ENCODE measurements at regions not wholly inside any gene's neighbourhood (a gene's known extent, or its start where the extent isn't known, plus 50 kb on each side); places are given as distances from the start of the nearest gene placed in this dataset.

DNA sequence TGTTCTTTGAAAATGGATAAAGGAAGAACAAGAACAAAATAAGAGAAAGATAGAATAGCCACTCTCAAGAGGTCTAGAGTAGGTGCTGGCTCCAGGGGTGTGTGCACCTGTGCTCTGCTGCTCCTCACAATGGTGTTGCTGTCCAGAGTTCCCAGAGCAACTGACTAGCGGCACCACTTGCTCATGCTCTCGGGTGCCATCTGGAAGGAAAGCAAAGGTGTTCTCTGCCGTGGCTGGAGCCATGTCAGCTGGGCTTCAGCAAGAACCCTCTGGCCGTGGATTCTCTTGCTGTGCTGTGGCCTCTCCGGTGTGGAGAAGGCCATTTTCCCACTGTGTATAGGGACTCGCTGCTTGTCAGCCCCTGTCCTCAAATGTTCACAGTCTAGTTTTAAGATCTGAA is 114.6 kb upstream of the TEX51 start:
- Histone ChIP-seq H3K27ac (ENCODE audit: low read depth in 1 of 2, low read length in 2 of 2) (no peak overlapping the region), H3K27me3 (ENCODE audit: control insufficient read depth in 2 of 2, insufficient read depth in 2 of 2, low read length in 2 of 2) (no peaks in the 10 kb centered on the region), H3K4me3 (replicated peaks in 1 of 3; ENCODE audit: low read depth in 2 of 3, low read length in 3 of 3) (no peak overlapping the region), H3K9me3 (replicated peaks in 1 of 2; ENCODE audit: control insufficient read depth in 1 of 2, insufficient read depth in 1 of 2, low read length in 2 of 2) (no peaks in the 10 kb centered on the region), H3K9ac (ENCODE audit: insufficient read depth, low read length, poor library complexity, severe bottlenecking) (no peak overlapping the region), H4K20me1 (ENCODE audit: insufficient read depth, low read length) (no peaks in the 10 kb centered on the region), H3K4me2 (replicated peaks; ENCODE audit: extremely low read depth, low read length, poor library complexity, severe bottlenecking) (no peak overlapping the region), H2AFZ (ENCODE audit: insufficient read depth, low read depth, low read length, poor library complexity, severe bottlenecking) (no peak overlapping the region), H3K79me2 (ENCODE audit: insufficient read depth, low read length) (no peaks in the 10 kb centered on the region), H3K4me1 (ENCODE audit: control insufficient read depth in 1 of 2, insufficient read depth in 2 of 2, low read length in 2 of 2) (no peaks in the 10 kb centered on the region), H3K36me3 (replicated peaks in 1 of 2; ENCODE audit: control insufficient read depth in 1 of 2, insufficient read depth in 2 of 2, low read length in 2 of 2) (no peaks in the 10 kb centered on the region)
- Mint-ChIP-seq H3K9me3 (no peaks in the 10 kb centered on the region), H3K27me3 (ENCODE audit: low read depth in 3 of 3) (peaks cover 0 to 5% (median 4%) of the 10 kb centered on the region in 3 donors), H3K4me3 (no peak overlapping the region), H3K4me1 (no peaks in the 10 kb centered on the region), H3K36me3 (no peaks in the 10 kb centered on the region), H3K27ac (no peak overlapping the region)
- WGBS (ENCODE audit: insufficient coverage): 96% methylated on average over 5 of the region's 6 CpGs
- no peak for TF ChIP-seq CTCF (IDR thresholded peaks at IDR 0.05)
- DNase-seq: no peak
- intact Hi-C loops (cut with micrococcal nuclease): no loop called here

DNA sequence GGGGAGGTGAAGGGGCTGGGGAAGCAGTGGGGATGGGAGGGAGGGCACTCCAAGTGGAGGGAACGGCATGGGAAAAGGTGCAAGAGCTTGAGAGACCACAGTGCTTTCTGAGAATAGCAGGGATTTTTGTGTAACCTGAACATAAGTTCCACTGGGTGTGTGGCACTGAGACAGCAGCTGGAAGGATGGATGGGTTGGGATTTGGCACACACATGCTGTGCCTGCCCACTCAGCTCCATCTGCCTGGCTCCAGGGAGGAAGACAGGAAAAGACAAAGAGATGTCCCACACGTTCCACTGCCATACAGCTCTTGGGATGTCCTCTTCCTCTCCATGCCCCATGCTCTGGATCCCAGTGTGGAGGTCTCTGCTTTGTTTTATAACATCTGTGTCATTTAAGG is 114.1 kb upstream of the TEX51 start:
- Mint-ChIP-seq H3K4me3 (no peak overlapping the region), H3K36me3 (no peaks in the 10 kb centered on the region), H3K27ac (no peak overlapping the region), H3K4me1 (no peaks in the 10 kb centered on the region), H3K27me3 (ENCODE audit: low read depth in 3 of 3) (peaks cover 0 to 5% (median 4%) of the 10 kb centered on the region in 3 donors), H3K9me3 (no peaks in the 10 kb centered on the region)
- Histone ChIP-seq H3K9me3 (replicated peaks in 1 of 2; ENCODE audit: control insufficient read depth in 1 of 2, insufficient read depth in 1 of 2, low read length in 2 of 2) (no peaks in the 10 kb centered on the region), H3K9ac (ENCODE audit: insufficient read depth, low read length, poor library complexity, severe bottlenecking) (no peak overlapping the region), H3K27me3 (ENCODE audit: control insufficient read depth in 2 of 2, insufficient read depth in 2 of 2, low read length in 2 of 2) (no peaks in the 10 kb centered on the region), H3K4me3 (replicated peaks in 1 of 3; ENCODE audit: low read depth in 2 of 3, low read length in 3 of 3) (no peak overlapping the region), H2AFZ (ENCODE audit: insufficient read depth, low read depth, low read length, poor library complexity, severe bottlenecking) (no peak overlapping the region), H3K4me1 (ENCODE audit: control insufficient read depth in 1 of 2, insufficient read depth in 2 of 2, low read length in 2 of 2) (no peaks in the 10 kb centered on the region), H3K36me3 (replicated peaks in 1 of 2; ENCODE audit: control insufficient read depth in 1 of 2, insufficient read depth in 2 of 2, low read length in 2 of 2) (no peaks in the 10 kb centered on the region), H3K27ac (ENCODE audit: low read depth in 1 of 2, low read length in 2 of 2) (no peak overlapping the region), H4K20me1 (ENCODE audit: insufficient read depth, low read length) (no peaks in the 10 kb centered on the region), H3K4me2 (replicated peaks; ENCODE audit: extremely low read depth, low read length, poor library complexity, severe bottlenecking) (no peak overlapping the region), H3K79me2 (ENCODE audit: insufficient read depth, low read length) (no peaks in the 10 kb centered on the region)
- 100% methylated on average over 1 of the region's 2 CpGs for WGBS (ENCODE audit: insufficient coverage)
- DNase-seq: no peak
- TF ChIP-seq CTCF (IDR thresholded peaks at IDR 0.05): no peak
- intact Hi-C loops (cut with micrococcal nuclease): no loop called here
